Testis (tissue), 2 donors: ENCODE measurements at regions not wholly inside any gene's neighbourhood (a gene's known extent, or its start where the extent isn't known, plus 50 kb on each side); places are given as distances from the start of the nearest gene placed in this dataset.

ENCODE experiments used
- POLR2A ChIP-seq: fragments of 450-650 bp; IDR thresholded peaks from one replicate; pipeline ENCODE4 v1.6.1; 2017; ENCODE audit warnings: antibody characterized with exemption, mild to moderate bottlenecking, moderate library complexity
- TF ChIP-seq, protein P1 (sequence below), 3 experiments: fragments of 450-650 bp in 2 of 3; fragments of 200-600 bp in 1 of 3; sonication (generic) in 1 of 3; IDR thresholded peaks; one replicate each; pipeline ENCODE4 v1.5.1; 2016 to 2019; ENCODE audit warnings: antibody characterized with exemption in 3 of 3, mild to moderate bottlenecking in 2 of 3, moderate library complexity in 1 of 3

- TF ChIP-seq, protein P1, sequence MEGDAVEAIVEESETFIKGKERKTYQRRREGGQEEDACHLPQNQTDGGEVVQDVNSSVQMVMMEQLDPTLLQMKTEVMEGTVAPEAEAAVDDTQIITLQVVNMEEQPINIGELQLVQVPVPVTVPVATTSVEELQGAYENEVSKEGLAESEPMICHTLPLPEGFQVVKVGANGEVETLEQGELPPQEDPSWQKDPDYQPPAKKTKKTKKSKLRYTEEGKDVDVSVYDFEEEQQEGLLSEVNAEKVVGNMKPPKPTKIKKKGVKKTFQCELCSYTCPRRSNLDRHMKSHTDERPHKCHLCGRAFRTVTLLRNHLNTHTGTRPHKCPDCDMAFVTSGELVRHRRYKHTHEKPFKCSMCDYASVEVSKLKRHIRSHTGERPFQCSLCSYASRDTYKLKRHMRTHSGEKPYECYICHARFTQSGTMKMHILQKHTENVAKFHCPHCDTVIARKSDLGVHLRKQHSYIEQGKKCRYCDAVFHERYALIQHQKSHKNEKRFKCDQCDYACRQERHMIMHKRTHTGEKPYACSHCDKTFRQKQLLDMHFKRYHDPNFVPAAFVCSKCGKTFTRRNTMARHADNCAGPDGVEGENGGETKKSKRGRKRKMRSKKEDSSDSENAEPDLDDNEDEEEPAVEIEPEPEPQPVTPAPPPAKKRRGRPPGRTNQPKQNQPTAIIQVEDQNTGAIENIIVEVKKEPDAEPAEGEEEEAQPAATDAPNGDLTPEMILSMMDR (IDR thresholded peaks at IDR 0.05): no peak
- no peak for TF ChIP-seq POLR2A
Observed at GRCh38 chr2:144120487-144120886, 399.4 kb downstream of the ZEB2 start.
